Neural cell (in vitro differentiated cells): ENCODE measurements at regions not wholly inside any gene's neighbourhood (a gene's known extent, or its start where the extent isn't known, plus 50 kb on each side); places are given as distances from the start of the nearest gene placed in this dataset.

Experiments
- H2AFZ ChIP-seq: fragments of 200-600, 300-800 bp; sonication (generic), shearing (Covaris generic); 2 replicates; pipeline ENCODE4 v1.6.0; 2014; ENCODE audit warnings: low read depth, mild to moderate bottlenecking, antibody characterized with exemption, low read length, moderate library complexity
- H3F3A ChIP-seq: fragments of 200-600 bp; shearing (Covaris generic); 2 replicates; pipeline ENCODE4 v1.6.1; 2016; ENCODE audit warnings: mild to moderate bottlenecking, moderate library complexity, mixed read lengths, antibody characterized with exemption, low read length; ENCODE audit not compliant: insufficient read depth, poor library complexity, severe bottlenecking
- H3K27ac ChIP-seq: fragments of 200-600, 300-800 bp; sonication (generic), shearing (Covaris generic); 2 replicates; pipeline ENCODE4 v1.5.1; 2014; ENCODE audit warnings: mild to moderate bottlenecking, low read length, moderate library complexity
- H3K27me3 ChIP-seq: fragments of 300-800, 200-600 bp; sonication (generic), shearing (Covaris generic); 2 replicates; pipeline ENCODE4 v1.6.0; 2014; ENCODE audit warnings: mild to moderate bottlenecking, low read depth, low read length, moderate library complexity; ENCODE audit not compliant: insufficient read depth
- H3K36me3 ChIP-seq: fragments of 300-800, 200-600 bp; sonication (generic), shearing (Covaris generic); 2 replicates; pipeline ENCODE4 v1.5.1; 2014; ENCODE audit warnings: mild to moderate bottlenecking, antibody characterized with exemption, low read length, moderate library complexity; ENCODE audit not compliant: insufficient read depth
- H3K4me2 ChIP-seq: fragments of 300-800, 200-600 bp; sonication (generic), shearing (Covaris generic); 2 replicates; pipeline ENCODE4 v1.6.0; 2014; ENCODE audit warnings: mild to moderate bottlenecking, low read length
- H3K4me3 ChIP-seq: fragments of 300-800, 200-600 bp; sonication (generic), shearing (Covaris generic); 2 replicates; pipeline ENCODE4 v1.5.1; 2014; ENCODE audit warnings: mild to moderate bottlenecking, low read length, moderate library complexity
- H3K79me2 ChIP-seq: fragments of 200-600 bp; shearing (Covaris generic); replicated peaks from 2 replicates; pipeline ENCODE4 v1.6.0; 2014; ENCODE audit warnings: mild to moderate bottlenecking, low read length, moderate library complexity; ENCODE audit not compliant: insufficient read depth
- H3K9ac ChIP-seq: fragments of 300-800, 200-600 bp; sonication (generic), shearing (Covaris generic); 2 replicates; pipeline ENCODE4 v1.6.1; 2016; ENCODE audit warnings: mild to moderate bottlenecking, low read length, mixed read lengths
- H3K9me2 ChIP-seq: fragments of 200-600 bp; shearing (Covaris generic); 2 replicates; pipeline ENCODE4 v1.6.1; 2016; ENCODE audit warnings: mild to moderate bottlenecking, low read length, mixed read lengths; ENCODE audit not compliant: insufficient read depth
- H3K9me3 ChIP-seq: fragments of 200-600, 300-800 bp; sonication (generic), shearing (Covaris generic); 2 replicates; pipeline ENCODE4 v1.6.1; 2016; ENCODE audit warnings: mild to moderate bottlenecking, mixed run types, low read length, moderate library complexity, mixed read lengths
- H4K20me1 ChIP-seq: fragments of 200-600 bp; shearing (Covaris generic); 2 replicates; pipeline ENCODE4 v1.6.1; 2016; ENCODE audit warnings: mild to moderate bottlenecking, mixed run types; ENCODE audit not compliant: insufficient read depth
- EP300 ChIP-seq: fragments of 450-650 bp; conservative IDR thresholded peaks from 2 replicates; pipeline ENCODE4 v1.6.1; 2014; ENCODE audit warnings: antibody characterized with exemption, mild to moderate bottlenecking, moderate library complexity; ENCODE audit not compliant: poor library complexity, severe bottlenecking
- EZH2 ChIP-seq: fragments of 200-600, 300-800 bp; shearing (Covaris generic), sonication (generic); IDR thresholded peaks from 2 replicates; pipeline ENCODE4 v1.6.1; 2014; ENCODE audit warnings: antibody characterized with exemption, low read length, borderline replicate concordance, mild to moderate bottlenecking; ENCODE audit not compliant: insufficient read depth, poor library complexity, severe bottlenecking
- MXI1 ChIP-seq: fragments of 450-650 bp; conservative IDR thresholded peaks from 2 replicates; pipeline ENCODE4 v1.6.1; 2014; ENCODE audit warnings: antibody characterized with exemption, mild to moderate bottlenecking; ENCODE audit not compliant: poor library complexity, severe bottlenecking
- POLR2AphosphoS5 ChIP-seq: IDR thresholded peaks from 2 replicates; pipeline ENCODE4 v1.6.1; 2012
- RAD21 ChIP-seq: fragments of 450-650 bp; conservative IDR thresholded peaks from 2 replicates; pipeline ENCODE4 v1.6.1; 2014; ENCODE audit warnings: antibody characterized with exemption, mild to moderate bottlenecking, moderate library complexity
- SMC3 ChIP-seq: fragments of 450-650 bp; conservative IDR thresholded peaks from 2 replicates; pipeline ENCODE4 v1.6.1; 2014; ENCODE audit warnings: antibody characterized with exemption, mild to moderate bottlenecking, moderate library complexity; ENCODE audit not compliant: poor library complexity
- TAF1 ChIP-seq: IDR thresholded peaks from 2 replicates; pipeline ENCODE4 v1.6.1; 2012; ENCODE audit warnings: low read depth
- TF ChIP-seq, protein P1 (sequence below): fragments of 450-650 bp; IDR thresholded peaks from 2 replicates; pipeline ENCODE4 v1.5.1; 2014; ENCODE audit warnings: antibody characterized with exemption, mild to moderate bottlenecking, moderate library complexity; ENCODE audit not compliant: poor library complexity, severe bottlenecking
- TF ChIP-seq, protein P2 (sequence below): IDR thresholded peaks from 2 replicates; pipeline ENCODE4 v1.6.1; 2012; ENCODE audit warnings: borderline replicate concordance

DNA sequence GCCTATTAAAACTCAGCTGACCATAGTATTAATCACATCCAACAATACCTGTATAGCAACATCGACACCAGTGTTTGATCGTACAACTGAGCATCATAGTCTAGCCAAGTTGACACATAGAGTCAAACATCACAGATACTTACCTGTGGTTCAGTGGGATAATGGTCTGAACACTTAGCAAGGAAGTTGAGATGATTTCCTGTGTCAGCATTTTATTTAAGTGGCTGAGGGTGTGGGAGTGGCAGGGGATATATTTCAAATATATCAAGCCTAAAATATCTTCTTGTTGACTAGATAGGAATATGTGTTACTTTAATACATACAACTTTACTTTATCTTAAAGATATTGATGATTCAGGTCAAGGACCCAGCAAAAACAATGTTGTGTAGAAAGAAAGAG, 1038.6 kb downstream of the TSN start:
- Histone ChIP-seq H3K36me3 (no peaks in the 10 kb centered on the region), H4K20me1 (no peaks in the 10 kb centered on the region), H3F3A (no peaks in the 10 kb centered on the region), H3K9me3 (no peaks in the 10 kb centered on the region), H3K9ac (no peak overlapping the region), H3K9me2 (no peaks in the 10 kb centered on the region), H2AFZ (no peak overlapping the region), H3K27ac (no peak overlapping the region), H3K4me3 (no peak overlapping the region), H3K27me3 (no peaks in the 10 kb centered on the region), H3K4me2 (no peak overlapping the region), H3K79me2 (no peaks in the 10 kb centered on the region)
- no peak for TF ChIP-seq TAF1
- TF ChIP-seq POLR2AphosphoS5: no peak
- TF ChIP-seq, protein P1, sequence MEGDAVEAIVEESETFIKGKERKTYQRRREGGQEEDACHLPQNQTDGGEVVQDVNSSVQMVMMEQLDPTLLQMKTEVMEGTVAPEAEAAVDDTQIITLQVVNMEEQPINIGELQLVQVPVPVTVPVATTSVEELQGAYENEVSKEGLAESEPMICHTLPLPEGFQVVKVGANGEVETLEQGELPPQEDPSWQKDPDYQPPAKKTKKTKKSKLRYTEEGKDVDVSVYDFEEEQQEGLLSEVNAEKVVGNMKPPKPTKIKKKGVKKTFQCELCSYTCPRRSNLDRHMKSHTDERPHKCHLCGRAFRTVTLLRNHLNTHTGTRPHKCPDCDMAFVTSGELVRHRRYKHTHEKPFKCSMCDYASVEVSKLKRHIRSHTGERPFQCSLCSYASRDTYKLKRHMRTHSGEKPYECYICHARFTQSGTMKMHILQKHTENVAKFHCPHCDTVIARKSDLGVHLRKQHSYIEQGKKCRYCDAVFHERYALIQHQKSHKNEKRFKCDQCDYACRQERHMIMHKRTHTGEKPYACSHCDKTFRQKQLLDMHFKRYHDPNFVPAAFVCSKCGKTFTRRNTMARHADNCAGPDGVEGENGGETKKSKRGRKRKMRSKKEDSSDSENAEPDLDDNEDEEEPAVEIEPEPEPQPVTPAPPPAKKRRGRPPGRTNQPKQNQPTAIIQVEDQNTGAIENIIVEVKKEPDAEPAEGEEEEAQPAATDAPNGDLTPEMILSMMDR: no peak
- no peak for TF ChIP-seq EZH2
- TF ChIP-seq MXI1: no peak
- no peak for TF ChIP-seq RAD21
- TF ChIP-seq EP300: no peak
- no peak for TF ChIP-seq SMC3
- TF ChIP-seq, protein P2, sequence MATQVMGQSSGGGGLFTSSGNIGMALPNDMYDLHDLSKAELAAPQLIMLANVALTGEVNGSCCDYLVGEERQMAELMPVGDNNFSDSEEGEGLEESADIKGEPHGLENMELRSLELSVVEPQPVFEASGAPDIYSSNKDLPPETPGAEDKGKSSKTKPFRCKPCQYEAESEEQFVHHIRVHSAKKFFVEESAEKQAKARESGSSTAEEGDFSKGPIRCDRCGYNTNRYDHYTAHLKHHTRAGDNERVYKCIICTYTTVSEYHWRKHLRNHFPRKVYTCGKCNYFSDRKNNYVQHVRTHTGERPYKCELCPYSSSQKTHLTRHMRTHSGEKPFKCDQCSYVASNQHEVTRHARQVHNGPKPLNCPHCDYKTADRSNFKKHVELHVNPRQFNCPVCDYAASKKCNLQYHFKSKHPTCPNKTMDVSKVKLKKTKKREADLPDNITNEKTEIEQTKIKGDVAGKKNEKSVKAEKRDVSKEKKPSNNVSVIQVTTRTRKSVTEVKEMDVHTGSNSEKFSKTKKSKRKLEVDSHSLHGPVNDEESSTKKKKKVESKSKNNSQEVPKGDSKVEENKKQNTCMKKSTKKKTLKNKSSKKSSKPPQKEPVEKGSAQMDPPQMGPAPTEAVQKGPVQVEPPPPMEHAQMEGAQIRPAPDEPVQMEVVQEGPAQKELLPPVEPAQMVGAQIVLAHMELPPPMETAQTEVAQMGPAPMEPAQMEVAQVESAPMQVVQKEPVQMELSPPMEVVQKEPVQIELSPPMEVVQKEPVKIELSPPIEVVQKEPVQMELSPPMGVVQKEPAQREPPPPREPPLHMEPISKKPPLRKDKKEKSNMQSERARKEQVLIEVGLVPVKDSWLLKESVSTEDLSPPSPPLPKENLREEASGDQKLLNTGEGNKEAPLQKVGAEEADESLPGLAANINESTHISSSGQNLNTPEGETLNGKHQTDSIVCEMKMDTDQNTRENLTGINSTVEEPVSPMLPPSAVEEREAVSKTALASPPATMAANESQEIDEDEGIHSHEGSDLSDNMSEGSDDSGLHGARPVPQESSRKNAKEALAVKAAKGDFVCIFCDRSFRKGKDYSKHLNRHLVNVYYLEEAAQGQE: no peak

DNA sequence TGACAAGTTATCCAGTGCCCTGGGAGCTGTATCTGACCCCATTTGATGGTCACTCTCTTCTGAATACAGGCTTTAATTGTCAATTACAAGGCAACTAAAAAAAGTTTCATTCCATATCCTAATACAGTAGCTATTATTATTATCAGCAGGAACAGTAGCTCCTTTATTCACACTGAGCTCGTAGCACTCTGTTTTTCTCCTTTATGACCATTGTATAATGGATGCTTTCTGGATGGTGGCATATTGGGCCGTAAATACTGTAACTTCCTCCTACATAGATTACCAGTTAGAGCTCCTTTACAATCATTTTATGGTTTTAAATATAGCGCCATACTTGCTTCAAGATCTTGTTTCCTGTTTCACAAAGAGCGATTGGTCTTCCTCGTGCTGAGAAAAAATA, 1040.3 kb downstream of the TSN start:
- H3K9me2 ChIP-seq: no peaks in the 10 kb centered on the region
- H3K36me3 ChIP-seq: no peaks in the 10 kb centered on the region
- H4K20me1 ChIP-seq: no peaks in the 10 kb centered on the region
- no peak overlapping the region for H2AFZ ChIP-seq
- no peaks in the 10 kb centered on the region for H3K9me3 ChIP-seq
- no peak for TF ChIP-seq POLR2AphosphoS5
- no peak for TF ChIP-seq EP300
- TF ChIP-seq SMC3: no peak
- TF ChIP-seq EZH2: no peak
- TF ChIP-seq, protein P1: no peak
- TF ChIP-seq TAF1: no peak
- TF ChIP-seq, protein P2: no peak
- no peak for TF ChIP-seq MXI1
- no peak for TF ChIP-seq RAD21
- no peak overlapping the region for H3K9ac ChIP-seq
- H3K4me3 ChIP-seq: no peak overlapping the region
- H3K27ac ChIP-seq: no peak overlapping the region
- no peaks in the 10 kb centered on the region for H3K79me2 ChIP-seq
- no peaks in the 10 kb centered on the region for H3F3A ChIP-seq
- H3K27me3 ChIP-seq: no peaks in the 10 kb centered on the region
- H3K4me2 ChIP-seq: no peak overlapping the region
